Fibroblast of villous mesenchyme (primary cell): ENCODE measurements at regions not wholly inside any gene's neighbourhood (a gene's known extent, or its start where the extent isn't known, plus 50 kb on each side); places are given as distances from the start of the nearest gene placed in this dataset.

ENCODE experiments used
- DNase-seq: peaks from one replicate; pipeline ENCODE4 v3.0.0-alpha.2; 2010; ENCODE audit warnings: low read depth
- H3K4me3 ChIP-seq: 2 replicates; pipeline ENCODE4 v1.5.1; 2011; ENCODE audit warnings: low read depth, mild to moderate bottlenecking, low read length
- TF ChIP-seq, protein P1 (sequence below): IDR thresholded peaks from 2 replicates; pipeline ENCODE4 v1.5.1; 2012; ENCODE audit warnings: low read depth, mild to moderate bottlenecking, low read length; ENCODE audit not compliant: insufficient read depth

GRCh38 chr1:106843518-106843917, 213.0 kb upstream of the PRMT6 start:
- no peak for DNase-seq
- TF ChIP-seq, protein P1, sequence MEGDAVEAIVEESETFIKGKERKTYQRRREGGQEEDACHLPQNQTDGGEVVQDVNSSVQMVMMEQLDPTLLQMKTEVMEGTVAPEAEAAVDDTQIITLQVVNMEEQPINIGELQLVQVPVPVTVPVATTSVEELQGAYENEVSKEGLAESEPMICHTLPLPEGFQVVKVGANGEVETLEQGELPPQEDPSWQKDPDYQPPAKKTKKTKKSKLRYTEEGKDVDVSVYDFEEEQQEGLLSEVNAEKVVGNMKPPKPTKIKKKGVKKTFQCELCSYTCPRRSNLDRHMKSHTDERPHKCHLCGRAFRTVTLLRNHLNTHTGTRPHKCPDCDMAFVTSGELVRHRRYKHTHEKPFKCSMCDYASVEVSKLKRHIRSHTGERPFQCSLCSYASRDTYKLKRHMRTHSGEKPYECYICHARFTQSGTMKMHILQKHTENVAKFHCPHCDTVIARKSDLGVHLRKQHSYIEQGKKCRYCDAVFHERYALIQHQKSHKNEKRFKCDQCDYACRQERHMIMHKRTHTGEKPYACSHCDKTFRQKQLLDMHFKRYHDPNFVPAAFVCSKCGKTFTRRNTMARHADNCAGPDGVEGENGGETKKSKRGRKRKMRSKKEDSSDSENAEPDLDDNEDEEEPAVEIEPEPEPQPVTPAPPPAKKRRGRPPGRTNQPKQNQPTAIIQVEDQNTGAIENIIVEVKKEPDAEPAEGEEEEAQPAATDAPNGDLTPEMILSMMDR = no peak
- no peak overlapping the region for H3K4me3 ChIP-seq

DNA sequence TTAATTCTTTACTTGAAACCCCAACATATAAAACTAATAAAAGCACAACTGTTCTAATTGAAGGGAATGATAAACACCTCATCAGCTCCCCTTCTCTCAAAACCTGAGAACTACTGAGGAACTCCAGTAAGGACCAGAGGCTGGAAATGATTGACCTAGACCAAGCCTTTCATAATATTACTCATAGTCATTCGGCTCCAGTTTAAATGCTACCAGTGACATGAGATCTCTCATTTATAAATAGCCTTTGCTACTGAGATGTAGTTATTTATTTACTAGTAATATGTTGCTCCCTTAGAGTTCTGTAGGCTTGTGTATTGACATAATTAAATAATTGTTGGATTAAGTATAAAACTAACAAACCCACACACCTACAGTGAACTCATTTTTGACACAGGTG, 209.8 kb upstream of the PRMT6 start:
- no peak for DNase-seq
- TF ChIP-seq, protein P1 = no peak

DNA sequence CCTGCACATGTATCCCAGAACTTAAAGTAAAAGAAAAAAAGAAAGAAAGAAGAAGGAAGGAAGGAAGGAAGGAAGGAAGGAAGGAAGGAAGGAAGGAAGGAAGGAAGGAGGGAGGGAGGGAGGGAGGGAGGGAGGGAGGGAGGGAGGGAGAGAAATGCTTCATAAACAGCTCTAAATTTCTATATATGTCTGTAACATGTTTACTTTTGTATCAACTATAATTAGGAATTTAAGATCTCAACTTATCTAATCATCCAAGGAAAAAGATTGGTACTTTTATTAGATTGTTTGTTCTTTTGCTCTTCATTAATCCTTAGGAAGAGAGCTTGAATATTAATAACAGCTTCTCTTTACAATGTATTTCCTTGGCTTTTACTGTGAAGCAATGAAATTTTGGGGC, 195.4 kb upstream of the PRMT6 start:
- H3K4me3 ChIP-seq = no peak overlapping the region
- TF ChIP-seq, protein P1 = no peak
- no peak for DNase-seq

More for the DNA sequence above, 209.8 kb upstream of the PRMT6 start:
- no peak overlapping the region for H3K4me3 ChIP-seq

- no peak overlapping the region for H3K4me3 ChIP-seq
- DNase-seq = no peak
- TF ChIP-seq, protein P1 = no peak
Observed at GRCh38 chr1:106868828-106869227, 187.6 kb upstream of the PRMT6 start.

DNA sequence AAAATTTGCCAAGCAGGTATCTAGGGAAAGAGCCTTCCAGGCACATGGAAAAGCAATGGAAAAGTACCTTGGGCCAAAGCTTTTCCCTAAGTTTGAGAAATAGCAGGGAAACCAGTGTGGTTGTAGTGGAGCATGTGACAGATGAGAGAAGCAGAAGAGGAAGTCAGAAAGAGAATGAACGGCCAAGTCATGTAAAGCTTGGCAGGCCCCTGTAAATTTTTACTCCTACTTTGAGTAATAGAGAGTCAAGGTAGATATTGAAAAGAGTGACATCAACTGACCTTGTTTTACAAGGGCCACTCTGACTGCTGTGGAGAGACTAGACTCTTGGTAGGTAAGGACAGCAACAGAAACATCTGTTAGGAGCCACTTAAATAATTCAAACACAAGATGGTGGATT, 180.9 kb upstream of the PRMT6 start:
- no peak for DNase-seq
- TF ChIP-seq, protein P1 = no peak
- H3K4me3 ChIP-seq = no peak overlapping the region

- TF ChIP-seq, protein P1 = no peak
- H3K4me3 ChIP-seq = no peak overlapping the region
- DNase-seq = no peak
Observed at GRCh38 chr1:106876384-106876783, 180.1 kb upstream of the PRMT6 start.

- TF ChIP-seq, protein P1 = no peak
- no peak overlapping the region for H3K4me3 ChIP-seq
- DNase-seq = no peak
Observed at GRCh38 chr1:106879538-106879937, 176.9 kb upstream of the PRMT6 start.
